NCI-H226 (cell line): ENCODE measurements at regions not wholly inside any gene's neighbourhood (a gene's known extent, or its start where the extent isn't known, plus 50 kb on each side); places are given as distances from the start of the nearest gene placed in this dataset.

Experiments
- DNase-seq: peaks from one replicate; pipeline ENCODE4 v3.0.0-alpha.2; 2015

GRCh38 chr14:98614741-98615140, 657.3 kb downstream of the BCL11B start:
- DNase-seq = no peak

- DNase-seq = no peak
Observed at GRCh38 chr14:98622208-98623051, 649.6 kb downstream of the BCL11B start.

- DNase-seq = no peak
Observed at GRCh38 chr14:98623788-98624415, 648.1 kb downstream of the BCL11B start.

DNA sequence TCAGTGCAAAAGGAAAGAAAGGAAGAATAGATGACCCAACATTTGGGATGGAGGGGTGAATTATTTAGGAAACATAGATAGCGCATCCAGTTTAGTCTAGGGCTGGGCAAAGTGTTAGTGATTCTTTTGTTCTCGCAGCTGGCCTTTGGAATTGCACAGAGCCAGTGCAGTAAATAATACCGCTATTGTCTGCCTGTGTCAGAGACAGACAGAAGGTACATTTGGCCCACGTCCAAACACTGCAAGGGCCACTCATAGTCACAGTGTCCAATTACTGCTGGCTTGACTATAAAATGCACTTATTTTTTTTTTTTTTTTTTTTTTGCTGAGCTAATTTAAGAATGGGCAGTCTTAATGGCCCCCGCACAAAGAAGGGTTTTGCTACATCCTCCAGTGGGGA, 638.6 kb downstream of the BCL11B start:
- no peak for DNase-seq

- no peak for DNase-seq
Observed at GRCh38 chr14:98634043-98634820, 637.8 kb downstream of the BCL11B start.

GRCh38 chr14:98638366-98638765, 633.6 kb downstream of the BCL11B start:
- DNase-seq = no peak

- DNase-seq = no peak
Observed at GRCh38 chr14:98647754-98648153, 624.2 kb downstream of the BCL11B start.

DNA sequence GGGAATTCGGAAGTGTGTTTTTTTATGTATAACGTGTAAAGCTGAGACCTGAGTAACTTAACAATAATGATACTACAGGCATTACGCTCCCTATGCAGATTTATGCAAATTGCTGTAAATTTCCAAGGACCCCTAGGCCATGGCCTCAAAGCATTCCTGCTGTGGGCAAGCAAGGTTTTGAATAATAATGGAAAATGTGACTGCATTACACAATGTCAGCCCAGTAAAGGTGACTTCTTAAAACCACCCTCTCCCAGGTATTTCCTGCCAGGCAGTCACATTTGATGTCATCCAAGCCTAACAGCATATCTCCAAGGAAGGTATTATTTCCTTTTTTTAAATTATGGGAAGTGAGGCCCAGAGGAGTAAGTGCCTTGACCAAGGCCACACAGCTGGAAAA, 621.0 kb downstream of the BCL11B start:
- no peak for DNase-seq

DNA sequence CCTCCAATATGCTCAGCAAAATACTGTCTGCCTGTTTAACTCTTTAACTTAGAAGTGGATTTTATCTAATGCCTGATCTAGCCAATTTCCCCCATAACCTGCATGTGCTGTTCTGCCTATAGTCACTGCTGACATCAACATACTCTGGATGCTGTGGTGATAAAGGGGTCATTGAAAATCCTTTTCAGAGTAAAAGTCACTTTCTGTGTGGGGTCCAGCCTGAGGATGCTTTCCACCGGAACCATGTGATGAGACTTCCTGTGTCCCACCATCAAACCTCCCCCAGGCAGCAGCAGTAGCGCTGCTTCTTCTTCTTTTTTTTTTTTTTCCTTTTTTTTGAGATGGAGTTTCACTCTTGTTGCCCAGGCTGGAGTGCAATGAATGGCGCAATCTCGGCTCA, 607.0 kb downstream of the BCL11B start:
- DNase-seq = no peak

GRCh38 chr14:98666545-98666944, 605.5 kb downstream of the BCL11B start:
- no peak for DNase-seq

DNA sequence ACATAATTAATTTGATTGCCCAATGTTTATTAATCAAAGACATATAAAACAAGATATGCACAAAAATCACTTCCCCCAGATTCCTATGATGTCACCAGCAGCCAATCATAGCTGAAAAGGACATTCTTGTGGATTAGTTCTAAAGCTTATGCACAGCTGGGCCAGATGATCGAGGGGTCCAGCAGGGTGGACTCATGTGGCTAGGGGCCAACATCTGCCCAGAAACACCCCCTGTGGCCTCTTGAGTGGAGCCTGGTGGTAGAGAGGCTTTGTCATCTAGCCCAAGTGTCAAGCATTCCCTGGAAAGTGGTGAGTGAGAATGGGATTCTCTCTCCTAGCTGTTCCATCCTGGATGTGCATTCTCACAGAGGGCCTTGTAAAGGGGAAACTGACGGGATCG, 590.0 kb downstream of the BCL11B start:
- no peak for DNase-seq

- no peak for DNase-seq
Observed at GRCh38 chr14:98682726-98683125, 589.3 kb downstream of the BCL11B start.

- DNase-seq = no peak
Observed at GRCh38 chr14:98684468-98684867, 587.5 kb downstream of the BCL11B start.

DNA sequence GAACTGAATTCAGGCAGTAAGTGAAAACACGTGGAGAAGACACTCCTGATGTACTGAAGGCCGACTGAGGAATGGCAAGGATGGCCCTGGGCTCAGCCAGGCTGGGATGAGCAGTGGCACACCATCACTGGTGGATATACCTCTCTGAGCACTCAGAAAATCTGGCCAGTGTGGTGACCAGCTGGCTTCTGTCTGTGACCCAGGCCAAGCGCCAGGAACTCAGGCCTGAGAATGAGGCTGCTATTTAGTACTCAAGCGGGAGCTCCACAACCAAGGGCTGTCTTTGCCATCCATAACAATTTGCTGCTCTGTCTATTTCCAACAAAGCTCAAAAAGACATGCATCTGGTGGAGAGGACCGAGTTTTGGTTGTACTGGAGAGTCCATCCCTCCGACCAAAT, 586.3 kb downstream of the BCL11B start:
- DNase-seq = no peak

GRCh38 chr14:98688446-98688845, 583.6 kb downstream of the BCL11B start:
- DNase-seq = no peak

DNA sequence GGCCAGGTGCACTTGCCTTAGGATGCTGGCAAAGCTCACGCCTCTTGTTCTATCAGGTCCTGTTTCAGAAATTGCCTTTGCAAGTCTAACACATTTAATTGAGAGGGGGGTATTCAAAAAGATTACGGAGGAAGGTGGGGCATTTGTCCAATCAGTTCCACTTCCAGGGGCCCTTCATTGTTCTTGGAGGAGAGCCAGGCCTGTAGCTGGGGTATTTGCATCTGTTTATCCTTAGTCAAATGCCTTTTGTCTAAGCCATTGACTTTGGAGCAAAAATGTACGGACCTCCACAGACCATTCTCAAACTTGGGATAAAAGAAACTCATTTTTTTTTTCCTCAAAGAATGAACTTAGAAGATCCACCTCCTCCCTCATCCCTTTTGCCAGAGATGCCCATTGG, 582.0 kb downstream of the BCL11B start:
- DNase-seq = no peak

GRCh38 chr14:98692832-98693231, 579.2 kb downstream of the BCL11B start:
- DNase-seq = no peak

DNA sequence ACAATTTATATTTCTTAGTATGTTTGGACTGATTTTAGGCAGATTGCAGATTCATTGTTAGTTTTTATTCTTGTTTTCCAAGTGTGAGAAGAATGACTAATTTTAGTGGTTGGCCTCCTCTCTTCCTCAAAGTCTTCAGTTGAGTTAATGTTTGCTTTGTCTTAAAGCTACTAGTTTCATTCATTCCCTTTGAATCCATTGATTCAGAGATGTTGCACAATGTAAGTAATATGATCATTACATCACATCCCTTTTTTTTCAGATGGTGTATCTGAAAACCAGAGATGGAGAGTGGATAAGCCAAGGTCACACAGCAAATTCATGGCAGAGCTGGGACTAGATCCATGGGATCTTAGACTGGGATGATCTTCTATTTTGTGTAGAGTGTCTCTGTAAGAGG, 577.5 kb downstream of the BCL11B start:
- DNase-seq = no peak

DNA sequence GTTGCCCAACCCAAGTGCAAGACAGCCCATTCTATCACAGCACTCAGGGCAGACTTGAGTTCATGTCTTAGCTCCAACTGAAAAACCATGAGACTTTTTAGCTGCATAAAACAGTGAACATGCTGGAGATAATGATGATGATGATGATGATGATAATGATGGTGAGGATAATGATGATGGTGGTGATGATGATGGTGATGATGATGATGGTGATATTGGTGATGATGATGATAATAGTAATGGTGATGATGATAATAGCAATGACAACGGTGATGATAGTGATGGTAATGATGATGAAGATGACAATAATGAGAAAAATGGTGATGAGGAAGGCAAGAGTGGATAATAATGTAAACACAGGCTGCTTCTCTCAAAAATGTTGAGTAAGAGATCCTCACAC, 576.2 kb downstream of the BCL11B start:
- no peak for DNase-seq

- no peak for DNase-seq
Observed at GRCh38 chr14:98698341-98698740, 573.7 kb downstream of the BCL11B start.

DNA sequence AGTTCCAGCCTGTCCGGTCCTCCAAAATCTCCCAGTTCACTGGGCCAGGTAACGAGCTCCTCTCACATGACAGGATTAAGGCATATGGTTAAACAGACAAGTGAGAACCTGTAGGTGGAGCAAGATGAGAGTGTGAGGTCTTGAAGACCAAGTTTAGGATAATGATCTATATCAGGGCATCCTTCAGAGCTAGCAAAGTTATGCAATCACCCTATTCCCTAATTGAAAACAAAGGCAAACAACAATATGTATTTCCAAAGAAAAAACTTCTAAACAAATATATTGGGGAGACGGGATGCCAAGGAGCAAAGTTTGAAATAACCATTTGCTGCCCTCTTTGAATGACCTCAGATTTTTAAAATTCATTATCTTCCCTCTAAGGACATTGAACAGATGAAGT, 571.2 kb downstream of the BCL11B start:
- DNase-seq = no peak

GRCh38 chr14:98701377-98701776, 570.6 kb downstream of the BCL11B start:
- no peak for DNase-seq

- DNase-seq = no peak
Observed at GRCh38 chr14:98704441-98704840, 567.6 kb downstream of the BCL11B start.

GRCh38 chr14:98705871-98706300, 566.1 kb downstream of the BCL11B start:
- no peak for DNase-seq
